Mesendoderm (in vitro differentiated cells): ENCODE measurements at regions not wholly inside any gene's neighbourhood (a gene's known extent, or its start where the extent isn't known, plus 50 kb on each side); places are given as distances from the start of the nearest gene placed in this dataset.
A peak's percentile ranks its signal among the peaks of the same experiment; 100 is the strongest.
"Not testable (repeated sequence)": the region's sequence is repeated elsewhere in the genome, so short reads cannot be mapped to it uniquely, and the experiment has no call there.

ENCODE experiments used
- DNase-seq: peaks from one replicate; pipeline ENCODE4 v3.0.0; 2013
- H2AK5ac ChIP-seq: 2 replicates; pipeline ENCODE4 v1.6.1; 2013; ENCODE audit warnings: low read length, inconsistent platforms
- H2BK120ac ChIP-seq: 2 replicates; pipeline ENCODE4 v1.6.1; 2013; ENCODE audit warnings: low read depth, mild to moderate bottlenecking, low read length, moderate library complexity, mixed read lengths
- H2BK15ac ChIP-seq: replicated peaks from 2 replicates; pipeline ENCODE4 v1.6.1; 2013; ENCODE audit warnings: low read depth, mild to moderate bottlenecking, moderate library complexity
- H2BK5ac ChIP-seq: 2 replicates; pipeline ENCODE4 v1.6.1; 2013; ENCODE audit warnings: low read length, inconsistent platforms
- H3K18ac ChIP-seq: 2 replicates; pipeline ENCODE4 v1.6.1; 2013; ENCODE audit warnings: mild to moderate bottlenecking, low read length, mixed read lengths
- H3K23ac ChIP-seq: one replicate; pipeline ENCODE4 v1.6.1; 2013; ENCODE audit warnings: low read length
- H3K27ac ChIP-seq: 2 replicates; pipeline ENCODE4 v1.5.1; 2013; ENCODE audit warnings: low read depth, mild to moderate bottlenecking, inconsistent platforms, low read length, moderate library complexity
- H3K27me3 ChIP-seq: 2 replicates; pipeline ENCODE4 v1.6.1; 2013; ENCODE audit warnings: low read length, control low read depth, mild to moderate bottlenecking, inconsistent platforms; ENCODE audit not compliant: insufficient read depth, poor library complexity
- H3K36me3 ChIP-seq: 2 replicates; pipeline ENCODE4 v1.6.1; 2013; ENCODE audit warnings: low read length, inconsistent platforms; ENCODE audit not compliant: control insufficient read depth, insufficient read depth
- H3K4ac ChIP-seq: one replicate; pipeline ENCODE4 v1.6.1; 2013; ENCODE audit warnings: low read depth, mild to moderate bottlenecking, low read length, moderate library complexity
- H3K4me1 ChIP-seq: 2 replicates; pipeline ENCODE4 v1.6.1; 2013; ENCODE audit warnings: low read depth, low read length, inconsistent platforms; ENCODE audit not compliant: control insufficient read depth
- H3K4me2 ChIP-seq: 2 replicates; pipeline ENCODE4 v1.6.1; 2013; ENCODE audit warnings: low read length
- H3K4me3 ChIP-seq: 2 replicates; pipeline ENCODE4 v1.5.1; 2013; ENCODE audit warnings: mild to moderate bottlenecking, low read length
- H3K56ac ChIP-seq: one replicate; pipeline ENCODE4 v1.6.1; 2013; ENCODE audit warnings: low read length
- H3K79me1 ChIP-seq: 2 replicates; pipeline ENCODE4 v1.6.1; 2013; ENCODE audit warnings: low read length, inconsistent platforms
- H3K79me2 ChIP-seq: 2 replicates; pipeline ENCODE4 v1.6.1; 2013; ENCODE audit warnings: mild to moderate bottlenecking, low read length; ENCODE audit not compliant: control insufficient read depth, insufficient read depth
- H3K9ac ChIP-seq: 2 replicates; pipeline ENCODE4 v1.6.1; 2013; ENCODE audit warnings: low read length, inconsistent platforms
- H4K5ac ChIP-seq: one replicate; pipeline ENCODE4 v1.6.1; 2013; ENCODE audit warnings: low read length
- H4K8ac ChIP-seq: one replicate; pipeline ENCODE4 v1.6.1; 2013; ENCODE audit warnings: low read depth, mild to moderate bottlenecking, control low read depth, low read length, moderate library complexity
- WGBS: extraction: QIAGEN DNeasy Blood & Tissue Kit; methylation state at CpG from one replicate; pipeline ENCODE4 v1.1.7; 2013; ENCODE audit warnings: low lambda C conversion rate, missing lambda C conversion rate; ENCODE audit not compliant: insufficient coverage; ENCODE audit errors: extremely low coverage; 5-methylcytosine and 5-hydroxymethylcytosine counted together

- no peaks in the 10 kb centered on the region for H3K4me1 ChIP-seq
- H3K27me3 ChIP-seq, result no peaks in the 10 kb centered on the region
- no peaks in the 10 kb centered on the region for H3K36me3 ChIP-seq
- no peak overlapping the region for H3K56ac ChIP-seq
- no peak overlapping the region for H3K18ac ChIP-seq
- WGBS, result no CpG with 5 or more reads among the region's 26 CpGs
- no peak overlapping the region for H4K8ac ChIP-seq
- no peak overlapping the region for H2BK5ac ChIP-seq
- no peak overlapping the region for H3K23ac ChIP-seq
- no peak overlapping the region for H3K4ac ChIP-seq
- H3K9ac ChIP-seq, result no peak overlapping the region
- peak; percentile 60 for DNase-seq
- no peak overlapping the region for H2AK5ac ChIP-seq
- no peak overlapping the region for H4K5ac ChIP-seq
- no peak overlapping the region for H3K4me3 ChIP-seq
- H3K79me1 ChIP-seq, result no peaks in the 10 kb centered on the region
- no peaks in the 10 kb centered on the region for H3K79me2 ChIP-seq
- H2BK120ac ChIP-seq, result no peak overlapping the region
- H3K27ac ChIP-seq, result peak overlapping the region; percentile 38
- H2BK15ac ChIP-seq, result no peak overlapping the region
- peak overlapping the region; percentile 73 for H3K4me2 ChIP-seq
Measured at GRCh38 chr6:166253778-166254204, 54.4 kb downstream of the PRR18 start.

DNA sequence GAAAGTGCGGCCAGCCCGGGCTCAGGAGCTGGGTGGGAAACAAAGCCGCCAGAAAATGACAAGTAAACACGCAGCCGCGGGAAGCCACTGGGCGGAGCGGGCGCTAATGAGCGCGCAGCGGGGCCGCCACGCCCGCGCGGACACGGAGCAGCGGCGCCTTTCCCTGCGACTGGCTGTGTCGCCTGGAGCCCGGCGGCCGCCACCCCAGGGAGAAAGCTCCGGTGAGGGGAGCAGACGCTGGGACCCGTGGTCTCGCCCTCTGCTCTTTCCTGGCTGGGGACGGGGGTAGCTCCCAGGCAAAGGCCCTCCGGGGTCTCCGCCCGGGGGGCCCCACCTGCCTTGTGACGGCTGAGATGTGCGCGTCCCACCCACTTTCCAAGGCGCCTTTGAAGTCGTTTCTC, 54.9 kb downstream of the PRR18 start:
- no peak overlapping the region for H3K4me3 ChIP-seq
- H3K9ac ChIP-seq, result no peak overlapping the region

DNA sequence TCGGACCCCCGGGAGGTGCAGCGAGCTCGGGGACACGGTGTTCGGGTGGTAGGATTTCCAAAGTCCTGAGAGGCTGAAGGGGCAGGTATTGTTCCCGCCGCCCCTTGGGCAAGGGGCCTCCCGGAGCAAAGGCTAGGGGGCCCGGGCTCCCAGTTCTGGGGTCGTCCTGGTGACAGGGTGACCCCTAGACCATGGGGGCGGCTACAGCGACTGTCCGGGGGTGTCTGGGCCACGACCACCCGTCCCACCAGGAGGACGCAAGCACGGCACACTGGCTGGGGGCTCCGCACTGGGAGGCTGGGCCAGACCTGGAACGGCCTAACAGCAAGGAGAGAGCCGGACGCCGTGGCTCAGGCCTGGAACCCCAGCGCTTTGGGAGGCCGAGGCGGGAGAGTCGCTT, 55.6 kb downstream of the PRR18 start:
- Histone ChIP-seq H2BK120ac (no peak overlapping the region), H3K9ac (no peak overlapping the region), H3K79me2 (no peaks in the 10 kb centered on the region), H3K79me1 (no peaks in the 10 kb centered on the region), H3K23ac (no peak overlapping the region), H2BK15ac (no peak overlapping the region), H2BK5ac (no peak overlapping the region), H3K36me3 (no peaks in the 10 kb centered on the region), H3K4me3 (no peak overlapping the region), H3K4me1 (no peaks in the 10 kb centered on the region), H4K5ac (no peak overlapping the region), H3K4me2 (no peak overlapping the region), H3K27ac (no peak overlapping the region), H3K18ac (no peak overlapping the region), H3K4ac (no peak overlapping the region), H3K56ac (no peak overlapping the region), H3K27me3 (no peaks in the 10 kb centered on the region), H2AK5ac (no peak overlapping the region), H4K8ac (no peak overlapping the region)
- WGBS, result no CpG with 5 or more reads among the region's 27 CpGs
- no peak for DNase-seq

More for the DNA sequence above, 54.9 kb downstream of the PRR18 start:
- H3K4ac ChIP-seq, result no peak overlapping the region
- H2BK120ac ChIP-seq, result no peak overlapping the region
- H4K5ac ChIP-seq, result no peak overlapping the region
- H3K4me2 ChIP-seq, result peak overlapping the region; percentile 73
- no peak overlapping the region for H4K8ac ChIP-seq
- H3K27ac ChIP-seq, result peak overlapping the region; percentile 74
- no peaks in the 10 kb centered on the region for H3K27me3 ChIP-seq
- peak overlapping the region; percentile 20 for H3K56ac ChIP-seq
- H3K18ac ChIP-seq, result peak overlapping the region; percentile 33
- H2AK5ac ChIP-seq, result no peak overlapping the region
- H3K4me1 ChIP-seq, result no peaks in the 10 kb centered on the region
- no peak for DNase-seq
- H2BK5ac ChIP-seq, result no peak overlapping the region
- no peak overlapping the region for H3K23ac ChIP-seq
- no peaks in the 10 kb centered on the region for H3K79me2 ChIP-seq
- H3K36me3 ChIP-seq, result no peaks in the 10 kb centered on the region
- H3K79me1 ChIP-seq, result no peaks in the 10 kb centered on the region
- WGBS, result no CpG with 5 or more reads among the region's 38 CpGs
- H2BK15ac ChIP-seq, result no peak overlapping the region

DNA sequence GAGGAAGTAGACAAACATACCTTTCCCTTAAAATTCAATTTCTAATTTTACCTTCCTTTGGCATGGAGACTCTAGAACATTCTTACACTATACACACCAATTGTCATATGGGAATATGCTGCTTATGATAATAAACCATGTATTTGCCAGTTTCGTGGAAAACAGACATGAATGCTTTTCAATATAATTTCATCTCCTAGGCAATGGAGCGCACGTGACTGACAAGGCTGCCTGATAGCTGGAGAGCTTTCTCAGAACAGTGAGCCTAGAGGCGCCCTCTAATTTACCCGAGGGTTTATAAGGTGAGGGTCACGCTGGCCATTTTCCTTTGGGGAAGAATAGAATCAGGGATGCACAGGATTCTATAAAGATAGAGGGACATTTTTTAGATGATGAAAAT, 56.5 kb downstream of the PRR18 start:
- H3K27ac ChIP-seq, result no peak overlapping the region
- no peaks in the 10 kb centered on the region for H3K4me1 ChIP-seq
- no peak overlapping the region for H3K18ac ChIP-seq
- DNase-seq, result no peak
- H4K8ac ChIP-seq, result no peak overlapping the region
- H3K4me3 ChIP-seq, result no peak overlapping the region
- no peak overlapping the region for H4K5ac ChIP-seq
- no peak overlapping the region for H3K4me2 ChIP-seq
- H3K79me2 ChIP-seq, result no peaks in the 10 kb centered on the region
- no peak overlapping the region for H2BK5ac ChIP-seq
- H3K56ac ChIP-seq, result no peak overlapping the region
- H3K27me3 ChIP-seq, result no peaks in the 10 kb centered on the region
- no CpG with 5 or more reads among the region's 6 CpGs for whole genome bisulfite sequencing
- no peaks in the 10 kb centered on the region for H3K36me3 ChIP-seq
- no peak overlapping the region for H2AK5ac ChIP-seq
- no peak overlapping the region for H3K23ac ChIP-seq
- no peak overlapping the region for H3K4ac ChIP-seq
- H2BK120ac ChIP-seq, result no peak overlapping the region
- no peaks in the 10 kb centered on the region for H3K79me1 ChIP-seq
- no peak overlapping the region for H2BK15ac ChIP-seq
- no peak overlapping the region for H3K9ac ChIP-seq

DNA sequence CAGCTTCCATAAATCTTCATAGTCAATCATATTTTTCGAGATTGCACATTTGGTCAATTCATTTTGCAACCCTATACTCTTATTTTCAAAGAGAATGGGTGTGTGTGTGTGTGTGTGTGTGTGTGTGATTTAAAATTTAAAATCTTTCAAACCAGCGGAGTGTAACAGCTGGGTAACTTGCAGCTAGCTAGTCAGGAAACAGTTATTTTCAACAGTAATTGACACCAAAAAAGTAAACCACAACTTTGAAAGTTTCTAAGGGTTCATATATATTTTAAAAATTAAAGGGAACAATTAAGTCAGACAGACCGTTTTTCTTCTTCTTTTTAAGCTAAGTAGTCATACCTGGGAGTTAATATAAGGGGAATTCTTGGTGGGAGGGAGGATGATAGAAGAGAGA, 57.0 kb downstream of the PRR18 start:
- H2BK5ac ChIP-seq, result no peak overlapping the region
- H3K4me1 ChIP-seq, result no peaks in the 10 kb centered on the region
- H3K56ac ChIP-seq, result no peak overlapping the region
- H2BK120ac ChIP-seq, result no peak overlapping the region
- no peak for DNase-seq
- H3K27me3 ChIP-seq, result no peaks in the 10 kb centered on the region
- no CpG with 5 or more reads among the region's 3 CpGs for WGBS
- H3K4me3 ChIP-seq, result no peak overlapping the region
- no peak overlapping the region for H2BK15ac ChIP-seq
- no peaks in the 10 kb centered on the region for H3K79me2 ChIP-seq
- H3K18ac ChIP-seq, result no peak overlapping the region
- no peak overlapping the region for H2AK5ac ChIP-seq
- no peak overlapping the region for H3K9ac ChIP-seq
- no peak overlapping the region for H3K4ac ChIP-seq
- no peaks in the 10 kb centered on the region for H3K79me1 ChIP-seq
- H4K5ac ChIP-seq, result no peak overlapping the region
- H4K8ac ChIP-seq, result no peak overlapping the region
- no peak overlapping the region for H3K27ac ChIP-seq
- H3K23ac ChIP-seq, result no peak overlapping the region
- H3K4me2 ChIP-seq, result no peak overlapping the region
- H3K36me3 ChIP-seq, result no peaks in the 10 kb centered on the region

DNA sequence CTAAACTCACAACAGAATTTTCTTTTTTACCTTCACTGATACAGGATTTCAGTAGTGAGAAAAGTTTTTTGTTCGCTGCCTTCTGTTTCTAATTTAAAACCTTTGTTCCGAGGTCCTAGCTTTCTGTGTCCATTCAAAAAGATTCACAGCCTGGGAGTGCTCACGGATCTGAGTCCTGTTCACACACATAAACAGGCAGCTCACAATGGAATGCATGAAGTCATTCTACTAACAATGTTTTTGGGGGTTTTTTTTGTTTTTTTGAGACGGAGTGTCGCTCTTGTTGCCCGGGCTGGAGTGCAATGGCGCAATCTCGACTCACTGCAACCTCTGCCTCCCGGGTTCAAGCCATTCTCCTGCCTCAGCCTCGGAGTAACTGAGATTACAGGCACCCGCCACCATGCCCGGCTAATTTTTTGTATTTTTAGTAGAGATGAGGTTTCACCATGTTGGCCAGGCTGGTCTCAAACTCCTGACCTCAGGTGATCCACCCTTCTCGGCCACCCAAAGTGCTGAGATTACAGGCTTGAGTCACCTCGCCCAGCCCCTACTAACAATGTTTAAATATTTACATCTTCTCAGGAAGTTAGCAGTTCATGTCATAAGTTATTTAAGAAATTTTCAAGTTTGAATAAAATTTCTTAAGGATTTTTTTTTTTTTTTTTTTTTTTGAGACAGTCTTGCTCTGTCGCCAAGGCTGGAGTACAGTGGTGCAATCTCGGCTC, 59.0 kb downstream of the PRR18 start:
- H3K4me2 ChIP-seq, H3K4ac ChIP-seq, H3K4me3 ChIP-seq, H3K23ac ChIP-seq, H3K4me1 ChIP-seq, H2AK5ac ChIP-seq, H2BK5ac ChIP-seq, H3K79me2 ChIP-seq, H3K79me1 ChIP-seq, H2BK15ac ChIP-seq, H3K18ac ChIP-seq, H2BK120ac ChIP-seq, H3K56ac ChIP-seq, H4K5ac ChIP-seq, H3K27ac ChIP-seq, H3K36me3 ChIP-seq, H3K9ac ChIP-seq, H4K8ac ChIP-seq, DNase-seq, H3K27me3 ChIP-seq: not testable (repeated sequence)
- WGBS, result no CpG with 5 or more reads among the region's 16 CpGs
